ENCODE measurements at regions not wholly inside any gene's neighbourhood (a gene's known extent, or its start where the extent isn't known, plus 50 kb on each side); places are given as distances from the start of the nearest gene placed in this dataset.

DNA sequence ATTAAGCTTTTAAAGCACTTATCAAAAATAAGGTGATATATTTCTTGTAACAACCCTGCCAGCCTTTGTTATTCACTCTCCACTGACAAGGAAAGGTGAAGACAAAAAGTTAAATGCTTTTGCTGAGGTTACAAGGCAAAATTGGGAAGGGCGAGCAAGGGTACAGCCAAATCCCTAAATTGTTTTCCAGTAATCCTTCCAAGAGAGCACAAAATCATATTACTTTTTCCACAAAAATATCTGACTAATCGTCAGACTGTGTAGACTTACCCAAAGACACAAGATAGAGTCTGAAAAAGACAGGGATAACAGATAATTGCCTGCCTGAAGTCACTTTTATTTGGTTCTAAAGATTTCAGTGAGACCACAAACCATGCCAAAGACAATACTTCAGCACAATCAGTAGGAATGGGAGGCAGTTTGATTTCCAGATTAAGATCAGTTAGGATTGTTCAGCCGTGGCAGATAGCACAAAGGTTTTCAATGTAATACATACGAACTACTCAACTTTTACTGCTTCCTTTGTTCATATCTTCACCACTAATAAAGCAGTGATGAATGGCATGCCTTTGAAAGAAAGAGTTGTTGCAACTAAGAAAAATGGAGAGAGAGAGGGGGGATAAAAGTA, 383.8 kb upstream of the TUSC1 start:
- no peak for TF ChIP-seq EZH2 (IDR thresholded peaks at IDR 0.05; ENCODE audit: borderline replicate concordance, low read depth, low read length, poor library complexity, severe bottlenecking)
- TF ChIP-seq, protein P1, sequence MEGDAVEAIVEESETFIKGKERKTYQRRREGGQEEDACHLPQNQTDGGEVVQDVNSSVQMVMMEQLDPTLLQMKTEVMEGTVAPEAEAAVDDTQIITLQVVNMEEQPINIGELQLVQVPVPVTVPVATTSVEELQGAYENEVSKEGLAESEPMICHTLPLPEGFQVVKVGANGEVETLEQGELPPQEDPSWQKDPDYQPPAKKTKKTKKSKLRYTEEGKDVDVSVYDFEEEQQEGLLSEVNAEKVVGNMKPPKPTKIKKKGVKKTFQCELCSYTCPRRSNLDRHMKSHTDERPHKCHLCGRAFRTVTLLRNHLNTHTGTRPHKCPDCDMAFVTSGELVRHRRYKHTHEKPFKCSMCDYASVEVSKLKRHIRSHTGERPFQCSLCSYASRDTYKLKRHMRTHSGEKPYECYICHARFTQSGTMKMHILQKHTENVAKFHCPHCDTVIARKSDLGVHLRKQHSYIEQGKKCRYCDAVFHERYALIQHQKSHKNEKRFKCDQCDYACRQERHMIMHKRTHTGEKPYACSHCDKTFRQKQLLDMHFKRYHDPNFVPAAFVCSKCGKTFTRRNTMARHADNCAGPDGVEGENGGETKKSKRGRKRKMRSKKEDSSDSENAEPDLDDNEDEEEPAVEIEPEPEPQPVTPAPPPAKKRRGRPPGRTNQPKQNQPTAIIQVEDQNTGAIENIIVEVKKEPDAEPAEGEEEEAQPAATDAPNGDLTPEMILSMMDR (conservative IDR thresholded peaks at IDR 0.05; ENCODE audit: low read depth, low read length), result no peak

Data from A673 (cell line).